A673 (cell line): ENCODE measurements at regions not wholly inside any gene's neighbourhood (a gene's known extent, or its start where the extent isn't known, plus 50 kb on each side); places are given as distances from the start of the nearest gene placed in this dataset.

Experiments
- EZH2 ChIP-seq: fragments of 200-600 bp; sonication (generic); IDR thresholded peaks from 2 replicates; pipeline ENCODE4 v1.6.1; 2017; ENCODE audit warnings: borderline replicate concordance, low read depth, mild to moderate bottlenecking, mixed read lengths, antibody characterized with exemption, low read length; ENCODE audit not compliant: poor library complexity, severe bottlenecking
- TF ChIP-seq, protein P1 (sequence below): fragments of 300-800, 200-600 bp; sonication (generic); conservative IDR thresholded peaks from 2 replicates; pipeline ENCODE4 v1.5.1; 2017; ENCODE audit warnings: low read depth, mild to moderate bottlenecking, antibody characterized with exemption, low read length, moderate library complexity, mixed read lengths

DNA sequence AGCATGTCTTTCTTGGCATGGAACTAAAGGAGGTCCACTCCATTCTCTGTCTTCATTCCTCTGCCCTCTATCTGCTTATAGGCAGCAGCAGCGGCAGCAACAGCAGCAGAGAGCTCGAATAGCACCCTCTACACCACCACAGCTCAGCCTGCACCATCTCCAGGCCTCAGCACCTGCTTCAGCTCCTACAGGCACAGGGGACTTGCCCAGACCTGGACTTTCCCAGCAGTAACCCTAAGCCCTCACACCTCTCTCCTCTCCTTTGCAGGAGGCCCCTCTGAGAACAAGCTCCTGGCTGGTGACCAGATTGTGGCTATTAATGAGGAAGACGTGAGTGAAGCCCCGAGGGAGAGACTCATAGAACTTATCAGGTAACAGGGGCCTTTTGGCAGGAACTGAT, 80.7 kb downstream of the FRMPD3 start:
- TF ChIP-seq, protein P1, sequence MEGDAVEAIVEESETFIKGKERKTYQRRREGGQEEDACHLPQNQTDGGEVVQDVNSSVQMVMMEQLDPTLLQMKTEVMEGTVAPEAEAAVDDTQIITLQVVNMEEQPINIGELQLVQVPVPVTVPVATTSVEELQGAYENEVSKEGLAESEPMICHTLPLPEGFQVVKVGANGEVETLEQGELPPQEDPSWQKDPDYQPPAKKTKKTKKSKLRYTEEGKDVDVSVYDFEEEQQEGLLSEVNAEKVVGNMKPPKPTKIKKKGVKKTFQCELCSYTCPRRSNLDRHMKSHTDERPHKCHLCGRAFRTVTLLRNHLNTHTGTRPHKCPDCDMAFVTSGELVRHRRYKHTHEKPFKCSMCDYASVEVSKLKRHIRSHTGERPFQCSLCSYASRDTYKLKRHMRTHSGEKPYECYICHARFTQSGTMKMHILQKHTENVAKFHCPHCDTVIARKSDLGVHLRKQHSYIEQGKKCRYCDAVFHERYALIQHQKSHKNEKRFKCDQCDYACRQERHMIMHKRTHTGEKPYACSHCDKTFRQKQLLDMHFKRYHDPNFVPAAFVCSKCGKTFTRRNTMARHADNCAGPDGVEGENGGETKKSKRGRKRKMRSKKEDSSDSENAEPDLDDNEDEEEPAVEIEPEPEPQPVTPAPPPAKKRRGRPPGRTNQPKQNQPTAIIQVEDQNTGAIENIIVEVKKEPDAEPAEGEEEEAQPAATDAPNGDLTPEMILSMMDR, result no peak
- no peak for TF ChIP-seq EZH2
